Smooth muscle cell of the brain vasculature (primary cell): ENCODE measurements at regions not wholly inside any gene's neighbourhood (a gene's known extent, or its start where the extent isn't known, plus 50 kb on each side); places are given as distances from the start of the nearest gene placed in this dataset.

ENCODE experiments used
- DNase-seq: peaks from one replicate; pipeline ENCODE4 v3.0.0-alpha.2; 2012; ENCODE audit warnings: low read depth, low spot score

- DNase-seq = no peak
These were observed 417.5 kb downstream of the TUSC7 start for GRCh38 chr3:117126946-117127546.

- DNase-seq = no peak
These were observed 418.6 kb downstream of the TUSC7 start for GRCh38 chr3:117128133-117128532.

GRCh38 chr3:117128872-117129271, 419.3 kb downstream of the TUSC7 start:
- DNase-seq = no peak

GRCh38 chr3:117129516-117129915, 419.9 kb downstream of the TUSC7 start:
- no peak for DNase-seq

- no peak for DNase-seq
These were observed 420.6 kb downstream of the TUSC7 start for GRCh38 chr3:117130222-117130621.

- DNase-seq = no peak
These were observed 421.7 kb downstream of the TUSC7 start for GRCh38 chr3:117131259-117131658.

GRCh38 chr3:117133066-117133465, 423.5 kb downstream of the TUSC7 start:
- no peak for DNase-seq

GRCh38 chr3:117135207-117135606, 425.6 kb downstream of the TUSC7 start:
- no peak for DNase-seq

GRCh38 chr3:117136003-117136402, 426.4 kb downstream of the TUSC7 start:
- no peak for DNase-seq

- DNase-seq = no peak
These were observed 427.5 kb downstream of the TUSC7 start for GRCh38 chr3:117137065-117137464.

- DNase-seq = no peak
These were observed 430.1 kb downstream of the TUSC7 start for GRCh38 chr3:117139681-117140080.

GRCh38 chr3:117141812-117142211, 432.2 kb downstream of the TUSC7 start:
- no peak for DNase-seq

- DNase-seq = no peak
These were observed 435.3 kb downstream of the TUSC7 start for GRCh38 chr3:117144853-117145252.

- DNase-seq = no peak
These were observed 436.1 kb downstream of the TUSC7 start for GRCh38 chr3:117145677-117146076.

- no peak for DNase-seq
These were observed 437.0 kb downstream of the TUSC7 start for GRCh38 chr3:117146571-117146970.

GRCh38 chr3:117149584-117149983, 440.0 kb downstream of the TUSC7 start:
- DNase-seq = no peak

GRCh38 chr3:117150628-117151027, 441.0 kb downstream of the TUSC7 start:
- DNase-seq = no peak

GRCh38 chr3:117160176-117160575, 450.6 kb downstream of the TUSC7 start:
- DNase-seq = no peak

- no peak for DNase-seq
These were observed 452.2 kb downstream of the TUSC7 start for GRCh38 chr3:117161816-117162215.

- DNase-seq = no peak
These were observed 455.6 kb downstream of the TUSC7 start for GRCh38 chr3:117165176-117165575.

- DNase-seq = no peak
These were observed 456.0 kb downstream of the TUSC7 start for GRCh38 chr3:117165601-117166051.

- DNase-seq = no peak
These were observed 459.3 kb downstream of the TUSC7 start for GRCh38 chr3:117168896-117169295.

GRCh38 chr3:117170094-117170493, 460.5 kb downstream of the TUSC7 start:
- DNase-seq = peak; percentile 24

GRCh38 chr3:117171124-117171523, 461.5 kb downstream of the TUSC7 start:
- DNase-seq = no peak
